Peyer's patch (tissue), 4 donors: ENCODE measurements at regions not wholly inside any gene's neighbourhood (a gene's known extent, or its start where the extent isn't known, plus 50 kb on each side); places are given as distances from the start of the nearest gene placed in this dataset.

ENCODE experiments used
- DNase-seq, 3 donors: peaks; one replicate each; pipeline ENCODE4 v3.0.0-alpha.2; 2017 to 2019
- H3K27ac ChIP-seq, 4 donors: fragments of 200-600 bp; sonication (generic); one replicate each; pipeline ENCODE4 v1.5.1; 2016 to 2019
- H3K27me3 ChIP-seq, 2 donors: fragments of 200-600 bp; sonication (generic); one replicate each; pipeline ENCODE4 v1.5.1; 2019
- H3K36me3 ChIP-seq, 3 donors: fragments of 200-600 bp; sonication (generic); one replicate each; pipeline ENCODE4 v1.5.1; 2016 to 2019
- H3K4me1 ChIP-seq, 4 donors: fragments of 200-600 bp; sonication (generic); one replicate each; pipeline ENCODE4 v1.5.1; 2016 to 2019
- H3K4me3 ChIP-seq, 4 donors: fragments of 200-600 bp; sonication (generic); 1 replicate in 3 of 4; 2 replicates in 1 of 4; pipeline ENCODE4 v1.5.1; 2016 to 2019; ENCODE audit warnings: mild to moderate bottlenecking in 1 of 4
- H3K9me3 ChIP-seq, 4 donors: fragments of 200-600 bp; sonication (generic); one replicate each; pipeline ENCODE4 v1.5.1; 2016 to 2019; ENCODE audit warnings: mild to moderate bottlenecking in 1 of 4
- CTCF ChIP-seq, 6 experiments: fragments of 450-650 bp in 4 of 6; fragments of 200-600 bp in 2 of 6; sonication (generic) in 1 of 6; IDR thresholded peaks; one replicate each; pipeline ENCODE4 v1.5.1; 2017 to 2019; ENCODE audit warnings: antibody characterized with exemption in 6 of 6, mild to moderate bottlenecking in 3 of 6, moderate library complexity in 1 of 6
- POLR2A ChIP-seq, 2 donors: fragments of 450-650 bp; IDR thresholded peaks; one replicate each; pipeline ENCODE4 v1.5.1; 2017; ENCODE audit warnings: antibody characterized with exemption in 2 of 2, mild to moderate bottlenecking in 2 of 2, moderate library complexity in 2 of 2

GRCh38 chr21:34009193-34009592, 64.2 kb upstream of the MRPS6 start:
- Histone ChIP-seq H3K27me3 (no peaks in the 10 kb centered on the region), H3K4me3 (no peak overlapping the region), H3K4me1 (no peaks in the 10 kb centered on the region), H3K36me3 (no peaks in the 10 kb centered on the region), H3K27ac (no peak overlapping the region), H3K9me3 (peaks cover 0 to 7% (median 2%) of the 10 kb centered on the region in 4 donors)
- TF ChIP-seq POLR2A (IDR thresholded peaks at IDR 0.05) (no peak), CTCF (IDR thresholded peaks at IDR 0.05) (no peak)
- DNase-seq = no peak

GRCh38 chr21:34008618-34009017, 64.8 kb upstream of the MRPS6 start:
- no peak for DNase-seq
- no peaks in the 10 kb centered on the region for H3K36me3 ChIP-seq
- H3K9me3 ChIP-seq = peaks cover 0 to 7% (median 1%) of the 10 kb centered on the region in 4 donors
- TF ChIP-seq CTCF (IDR thresholded peaks at IDR 0.05) = no peak
- no peak for TF ChIP-seq POLR2A (IDR thresholded peaks at IDR 0.05)
- no peak overlapping the region for H3K27ac ChIP-seq
- H3K4me1 ChIP-seq = no peaks in the 10 kb centered on the region
- no peak overlapping the region for H3K4me3 ChIP-seq
- no peaks in the 10 kb centered on the region for H3K27me3 ChIP-seq

- TF ChIP-seq POLR2A (IDR thresholded peaks at IDR 0.05) = no peak
- no peak for TF ChIP-seq CTCF (IDR thresholded peaks at IDR 0.05)
- H3K27ac ChIP-seq = no peak overlapping the region
- no peaks in the 10 kb centered on the region for H3K27me3 ChIP-seq
- H3K4me1 ChIP-seq = no peaks in the 10 kb centered on the region
- peaks cover 0 to 3% (median 0%) of the 10 kb centered on the region in 4 donors for H3K9me3 ChIP-seq
- H3K36me3 ChIP-seq = no peaks in the 10 kb centered on the region
- no peak for DNase-seq
- no peak overlapping the region for H3K4me3 ChIP-seq
Measured at GRCh38 chr21:34006611-34007168, 66.7 kb upstream of the MRPS6 start.

GRCh38 chr21:34004974-34005373, 68.4 kb upstream of the MRPS6 start:
- Histone ChIP-seq H3K4me3 (no peak overlapping the region), H3K9me3 (peaks cover 0 to 1% (median 0%) of the 10 kb centered on the region in 4 donors), H3K36me3 (no peaks in the 10 kb centered on the region), H3K4me1 (no peaks in the 10 kb centered on the region), H3K27ac (no peak overlapping the region), H3K27me3 (no peaks in the 10 kb centered on the region)
- no peak for DNase-seq
- no peak for TF ChIP-seq CTCF (IDR thresholded peaks at IDR 0.05)
- no peak for TF ChIP-seq POLR2A (IDR thresholded peaks at IDR 0.05)

- DNase-seq = no peak
- H3K4me3 ChIP-seq = no peak overlapping the region
- H3K27ac ChIP-seq = peak overlapping the region in 1 of 4 donors; percentile 5
Measured at GRCh38 chr21:34004013-34004938, 69.1 kb upstream of the MRPS6 start.

More at GRCh38 chr21:34004013-34004938, 69.1 kb upstream of the MRPS6 start:
- H3K36me3 ChIP-seq = no peaks in the 10 kb centered on the region
- no peaks in the 10 kb centered on the region for H3K4me1 ChIP-seq
- TF ChIP-seq CTCF (IDR thresholded peaks at IDR 0.05) (no peak), POLR2A (IDR thresholded peaks at IDR 0.05) (no peak)
- H3K9me3 ChIP-seq = no peaks in the 10 kb centered on the region
- no peaks in the 10 kb centered on the region for H3K27me3 ChIP-seq
